K562 (cell line): ENCODE measurements at regions not wholly inside any gene's neighbourhood (a gene's known extent, or its start where the extent isn't known, plus 50 kb on each side); places are given as distances from the start of the nearest gene placed in this dataset.

Experiments used
- ATAC-seq: fragments of 200-7000 bp; cut with Tn5 transposase; 3 replicates; pipeline ENCODE4 v1.9.1; 2020; ENCODE audit warnings: moderate library complexity
- BruUV-seq: library from RNA; stranded (reverse); fragments of 400-500 nt; replicated peaks from 2 replicates; lab custom pipeline; 2021; lab: Mats Ljungman, UMichigan
- CTCF ChIA-PET: fragments of 300-600 bp; formaldehyde crosslinking; extraction: SDS; loops from one replicate; lab custom pipeline; 2021; ENCODE audit warnings: low intra/inter-chr PET ratio; lab: Yijun Ruan, JAX
- POLR2A ChIA-PET: fragments of 300-600, 350-650 bp; sonication (Branson Sonifier 250); formaldehyde crosslinking; extraction: SDS; loops from one replicate; lab custom pipeline; 2021; ENCODE audit warnings: antibody characterized with exemption, inconsistent platforms; lab: Yijun Ruan, JAX
- DNase-seq, 4 experiments: peaks; one replicate each; pipeline versions ENCODE4 v3.0.0 to v3.0.0-alpha.2; 2011 to 2018; ENCODE audit warnings: low spot score in 3 of 4, mixed read lengths in 3 of 4; ENCODE audit errors: extremely low read depth in 1 of 4
- FAIRE-seq: peaks from 2 replicates; lab custom pipeline; 2011; peaks lifted over from hg19 to GRCh38; lab: Jason Lieb, UNC
- H2AFZ ChIP-seq: 2 replicates; pipeline ENCODE4 v1.6.0; 2011; ENCODE audit warnings: low read depth, low read length, control low read depth, inconsistent platforms
- H3K27ac ChIP-seq: fragments of 200-600 bp; 3 replicates; pipeline ENCODE4 v1.8.0; 2011; ENCODE audit warnings: low read depth, mild to moderate bottlenecking, control low read depth, inconsistent platforms, low read length, moderate library complexity, mixed read lengths; ENCODE audit errors: extremely low read depth
- H3K27me3 ChIP-seq, 2 experiments: fragments of 300-600 bp in 1 of 2; 2 replicates in 1 of 2; 3 replicates in 1 of 2; pipeline versions ENCODE4 v1.6.0 to v1.8.0; 2011; ENCODE audit warnings: inconsistent platforms in 2 of 2, low read length in 2 of 2, mild to moderate bottlenecking in 1 of 2, mixed read lengths in 1 of 2, moderate library complexity in 1 of 2; ENCODE audit not compliant: control insufficient read depth in 2 of 2, insufficient read depth in 2 of 2
- H3K36me3 ChIP-seq: fragments of 300-600 bp; 3 replicates; pipeline ENCODE4 v1.8.0; 2011; ENCODE audit warnings: mild to moderate bottlenecking, low read length, inconsistent platforms; ENCODE audit not compliant: control insufficient read depth, insufficient read depth
- H3K4me1 ChIP-seq, 2 experiments: fragments of 200-600 bp in 1 of 2; replicated peaks in 1 of 2; 2 replicates in 1 of 2; 3 replicates in 1 of 2; pipeline versions ENCODE4 v1.5.1 to v1.8.0; 2011; ENCODE audit warnings: inconsistent platforms in 2 of 2, low read length in 2 of 2, mild to moderate bottlenecking in 1 of 2, mixed read lengths in 1 of 2, moderate library complexity in 1 of 2; ENCODE audit not compliant: control insufficient read depth in 2 of 2, insufficient read depth in 2 of 2
- H3K4me2 ChIP-seq: 2 replicates; pipeline ENCODE4 v1.6.1; 2011; ENCODE audit warnings: low read length, control low read depth, inconsistent platforms, mixed read lengths; ENCODE audit not compliant: insufficient read depth
- H3K4me3 ChIP-seq: fragments of 200-600 bp; sonication (generic), shearing (Covaris generic); 2 replicates; pipeline ENCODE4 v1.5.1; 2016; ENCODE audit warnings: control low read depth, inconsistent platforms
- H3K79me2 ChIP-seq: fragments of 200-600 bp; 3 replicates; pipeline ENCODE4 v1.8.0; 2011; ENCODE audit warnings: low read length, inconsistent platforms; ENCODE audit not compliant: control insufficient read depth, insufficient read depth
- H3K9ac ChIP-seq, 2 experiments: 2 replicates each; pipeline versions ENCODE4 v1.6.0 to v1.6.1; 2011; ENCODE audit warnings: low read depth in 2 of 2, low read length in 2 of 2, control low read depth in 1 of 2, inconsistent platforms in 1 of 2, mild to moderate bottlenecking in 1 of 2, mixed read lengths in 1 of 2; ENCODE audit not compliant: insufficient read depth in 1 of 2
- H3K9me1 ChIP-seq: one replicate; pipeline ENCODE4 v1.6.0; 2011; ENCODE audit warnings: inconsistent platforms, mild to moderate bottlenecking, low read length, moderate library complexity; ENCODE audit not compliant: control insufficient read depth, insufficient read depth
- H3K9me3 ChIP-seq: replicated peaks from 2 replicates; pipeline ENCODE4 v1.5.1; 2011; ENCODE audit warnings: low read depth, low read length, inconsistent platforms; ENCODE audit not compliant: control insufficient read depth, insufficient read depth
- H4K20me1 ChIP-seq: replicated peaks from 2 replicates; pipeline ENCODE4 v1.6.1; 2011; ENCODE audit warnings: low read length, inconsistent platforms, mixed read lengths; ENCODE audit not compliant: control insufficient read depth, insufficient read depth
- ARID4B ChIP-seq: sonication (generic); formaldehyde crosslinking; IDR thresholded peaks from 2 replicates; pipeline ENCODE4 v1.8.0; 2022; ENCODE audit warnings: mild to moderate bottlenecking, missing genetic modification reagents
- CEBPG ChIP-seq, 3 experiments: fragments of 200-800 bp in 1 of 3; sonication (Bioruptor generic) in 1 of 3; sonication (generic) in 1 of 3; formaldehyde crosslinking in 1 of 3; IDR thresholded peaks in 2 of 3; conservative IDR thresholded peaks in 1 of 3; 2 replicates each; pipeline versions ENCODE4 v1.6.1 to v1.8.0; 2016 to 2022; ENCODE audit warnings: missing compliant biosample characterization in 2 of 3, missing genetic modification characterization in 2 of 3, mild to moderate bottlenecking in 1 of 3, missing genetic modification reagents in 1 of 3
- HEY1 ChIP-seq: fragments of 250-450 bp; sonication (Bioruptor Pico); IDR thresholded peaks from 2 replicates; pipeline ENCODE4 v1.5.0; 2020; ENCODE audit warnings: mild to moderate bottlenecking, moderate library complexity, borderline replicate concordance
- TBP ChIP-seq: optimal IDR thresholded peaks from 2 replicates; pipeline ENCODE3; 2011; ENCODE audit warnings: low read depth, low read length, improper control_type of control experiment
- ZFP91 ChIP-seq: sonication (generic); formaldehyde crosslinking; IDR thresholded peaks from 2 replicates; pipeline ENCODE4 v1.8.0; 2022; ENCODE audit warnings: mild to moderate bottlenecking, missing genetic modification reagents
- ZSCAN29 ChIP-seq: fragments of 450-650 bp; IDR thresholded peaks from 2 replicates; pipeline ENCODE4 v1.6.1; 2017
- WGBS: fragments of 100-300 bp; shearing (Covaris generic); methylation state at CpG from one replicate; pipeline ENCODE4 v1.1.6; 2016; ENCODE audit warnings: low coverage, mixed read lengths; ENCODE audit not compliant: insufficient coverage; ENCODE audit errors: missing lambda C conversion rate; 5-methylcytosine and 5-hydroxymethylcytosine counted together
- in situ Hi-C: fragments of 300-500 bp; cut with MboI; formaldehyde crosslinking; loops from 4 replicates; pipeline ENCODE4 v1.15.0; 2018; ENCODE audit warnings: inconsistent platforms, mixed read lengths
- intact Hi-C: fragments of 100-400 bp; cut with micrococcal nuclease; formaldehyde crosslinking; loops from 2 replicates; pipeline ENCODE4 v1.14.2; 2022

- H3K27me3 ChIP-seq = no peaks in the 10 kb centered on the region
- no peaks in the 10 kb centered on the region for H3K9me3 ChIP-seq
- no peak overlapping the region for H2AFZ ChIP-seq
- H4K20me1 ChIP-seq = no peaks in the 10 kb centered on the region
- CTCF ChIA-PET = no interaction called here
- ATAC-seq (no peak), DNase-seq (no peak)
- BruUV-seq = no TSS peak
- H3K79me2 ChIP-seq = no peaks in the 10 kb centered on the region
- H3K27ac ChIP-seq = no peak overlapping the region
- no peak overlapping the region for H3K4me2 ChIP-seq
- no peak overlapping the region for H3K9ac ChIP-seq
- H3K4me1 ChIP-seq = no peaks in the 10 kb centered on the region
- no peak overlapping the region for H3K4me3 ChIP-seq
- H3K36me3 ChIP-seq = no peaks in the 10 kb centered on the region
- TF ChIP-seq ZSCAN29 (no peak), ZFP91 (no peak)
- TF ChIP-seq, all 486 proteins: peak for 0
- 2% methylated on average over 4 of the region's 4 CpGs for WGBS
- no peak for FAIRE-seq
- H3K9me1 ChIP-seq = no peaks in the 10 kb centered on the region
- in situ Hi-C loops (no loop called here), intact Hi-C loops (no loop called here)
- POLR2A ChIA-PET = no interaction called here
Measured at GRCh38 chr1:168786476-168787330, 57.7 kb upstream of the DPT start.

GRCh38 chr1:168788258-168788657 lies 59.3 kb upstream of the DPT start:
- no peak overlapping the region for H3K27ac ChIP-seq
- H3K4me2 ChIP-seq = no peak overlapping the region
- H3K79me2 ChIP-seq = no peaks in the 10 kb centered on the region
- DNase-seq (no peak), FAIRE-seq (no peak), ATAC-seq (no peak)
- CTCF ChIA-PET = no interaction called here
- POLR2A ChIA-PET = no interaction called here
- WGBS = 0% methylated on average over 1 of the region's 1 CpG
- no peaks in the 10 kb centered on the region for H3K36me3 ChIP-seq
- no peak overlapping the region for H3K4me3 ChIP-seq
- no TSS peak for BruUV-seq
- H3K4me1 ChIP-seq = no peaks in the 10 kb centered on the region
- in situ Hi-C loops = no loop called here
- no peak overlapping the region for H3K9ac ChIP-seq
- H2AFZ ChIP-seq = no peak overlapping the region
- TF ChIP-seq ARID4B (CRISPR knock-in tag) (no peak), CEBPG (CRISPR knock-in tag; IDR thresholded peaks at IDR 0.05) (no peak), CEBPG (tag; conservative IDR thresholded peaks at IDR 0.05 in 1 of 2, IDR thresholded peaks at IDR 0.05 in 1 of 2) (0 out of 4 replicates have a peak, but pooled peaks of 1 of the 2 experiments have one; percentile 17), TBP (no peak), HEY1 (no peak)
- no peaks in the 10 kb centered on the region for H3K9me3 ChIP-seq
- no peaks in the 10 kb centered on the region for H3K9me1 ChIP-seq
- no peaks in the 10 kb centered on the region for H4K20me1 ChIP-seq
- intact Hi-C loops = no loop called here
- H3K27me3 ChIP-seq = no peaks in the 10 kb centered on the region
